Activated CD4-positive, alpha-beta memory T cell treated with anti-CD3 and anti-CD28 coated beads, Interleukin-2, amount 10 ng/mL, durations not matched to agents 7 days and 5 days (primary cell): ENCODE measurements at regions not wholly inside any gene's neighbourhood (a gene's known extent, or its start where the extent isn't known, plus 50 kb on each side); places are given as distances from the start of the nearest gene placed in this dataset.
"Not testable (repeated sequence)": the region's sequence is repeated elsewhere in the genome, so short reads cannot be mapped to it uniquely, and the experiment has no call there.

Experiments
- CTCF ChIA-PET: fragments of 350-600 bp; sonication (Branson Sonifier 250); formaldehyde crosslinking; loops from one replicate; lab custom pipeline; 2021; ENCODE audit warnings: antibody characterized with exemption, inconsistent platforms; lab: Charles Lee
- POLR2A ChIA-PET: fragments of 350-600 bp; sonication (Branson Sonifier 250); formaldehyde crosslinking; loops from one replicate; lab custom pipeline; 2021; ENCODE audit warnings: antibody characterized with exemption; lab: Charles Lee
- DNase-seq: peaks from one replicate; pipeline ENCODE4 v3.0.0-alpha.2; 2020
- H3K27ac Mint-ChIP-seq: one replicate; pipeline ENCODE4 v1.8.0; 2021; ENCODE audit warnings: mild to moderate bottlenecking, mixed read lengths
- H3K27me3 Mint-ChIP-seq: one replicate; pipeline ENCODE4 v1.8.0; 2021; ENCODE audit warnings: mixed read lengths
- H3K36me3 Mint-ChIP-seq: one replicate; pipeline ENCODE4 v1.8.0; 2021; ENCODE audit warnings: low read depth, mixed read lengths
- H3K4me1 Mint-ChIP-seq: one replicate; pipeline ENCODE4 v1.8.0; 2021; ENCODE audit warnings: mixed read lengths
- H3K4me3 Mint-ChIP-seq: one replicate; pipeline ENCODE4 v1.8.0; 2021; ENCODE audit warnings: mild to moderate bottlenecking, mixed read lengths
- H3K9me3 Mint-ChIP-seq: one replicate; pipeline ENCODE4 v1.8.0; 2021; ENCODE audit warnings: mixed read lengths

GRCh38 chr10:46154683-46155082 lies 108.6 kb upstream of the MSMB start:
- H3K27me3 Mint-ChIP-seq, H3K27ac Mint-ChIP-seq, DNase-seq, H3K9me3 Mint-ChIP-seq, H3K4me3 Mint-ChIP-seq, POLR2A ChIA-PET, CTCF ChIA-PET, H3K4me1 Mint-ChIP-seq, H3K36me3 Mint-ChIP-seq: not testable (repeated sequence)

GRCh38 chr10:46156866-46157265 lies 110.8 kb upstream of the MSMB start:
- H3K27me3 Mint-ChIP-seq, CTCF ChIA-PET, POLR2A ChIA-PET, H3K36me3 Mint-ChIP-seq, H3K4me3 Mint-ChIP-seq, DNase-seq, H3K4me1 Mint-ChIP-seq, H3K9me3 Mint-ChIP-seq, H3K27ac Mint-ChIP-seq: not testable (repeated sequence)

GRCh38 chr10:46169736-46170135 lies 117.1 kb upstream of the ANTXRL start:
- Mint-ChIP-seq H3K4me1 (no peaks in the 10 kb centered on the region), H3K27ac (no peak overlapping the region), H3K27me3 (peaks cover 9% of the 10 kb centered on the region), H3K4me3 (no peak overlapping the region), H3K9me3 (no peaks in the 10 kb centered on the region), H3K36me3 (no peaks in the 10 kb centered on the region)
- CTCF ChIA-PET: no interaction called here
- POLR2A ChIA-PET: no interaction called here
- DNase-seq: no peak

GRCh38 chr10:46170789-46171188 lies 116.0 kb upstream of the ANTXRL start:
- H3K4me3 Mint-ChIP-seq: no peak overlapping the region
- POLR2A ChIA-PET: no interaction called here
- CTCF ChIA-PET: interaction anchor here (0.5 kb wide), 1 partner anchor 591 kb away, joined by 3 read pairs; no protein-coding TSS in a partner anchor
- H3K9me3 Mint-ChIP-seq: no peaks in the 10 kb centered on the region
- DNase-seq: no peak
- H3K27ac Mint-ChIP-seq: no peak overlapping the region
- no peaks in the 10 kb centered on the region for H3K4me1 Mint-ChIP-seq
- no peaks in the 10 kb centered on the region for H3K36me3 Mint-ChIP-seq
- H3K27me3 Mint-ChIP-seq: peaks cover 9% of the 10 kb centered on the region

GRCh38 chr10:46171661-46172060 lies 115.1 kb upstream of the ANTXRL start:
- ChIA-PET POLR2A (no interaction called here), CTCF (no interaction called here)
- H3K27me3 Mint-ChIP-seq: peaks cover 9% of the 10 kb centered on the region

GRCh38 chr10:46175296-46175695 lies 111.5 kb upstream of the ANTXRL start:
- POLR2A ChIA-PET: no interaction called here
- no peaks in the 10 kb centered on the region for H3K27me3 Mint-ChIP-seq
- no peaks in the 10 kb centered on the region for H3K4me1 Mint-ChIP-seq
- no peak for DNase-seq
- no peaks in the 10 kb centered on the region for H3K9me3 Mint-ChIP-seq
- CTCF ChIA-PET: no interaction called here
- no peaks in the 10 kb centered on the region for H3K36me3 Mint-ChIP-seq
- no peak overlapping the region for H3K4me3 Mint-ChIP-seq
- no peak overlapping the region for H3K27ac Mint-ChIP-seq

More at GRCh38 chr10:46171661-46172060, 115.1 kb upstream of the ANTXRL start:
- Mint-ChIP-seq H3K4me3 (no peak overlapping the region), H3K36me3 (no peaks in the 10 kb centered on the region), H3K9me3 (no peaks in the 10 kb centered on the region), H3K27ac (no peak overlapping the region), H3K4me1 (no peaks in the 10 kb centered on the region)
- no peak for DNase-seq

GRCh38 chr10:46175831-46176230 lies 111.0 kb upstream of the ANTXRL start:
- POLR2A ChIA-PET: no interaction called here
- Mint-ChIP-seq H3K4me1 (no peaks in the 10 kb centered on the region), H3K27me3 (no peaks in the 10 kb centered on the region)

GRCh38 chr10:46187431-46187830 lies 99.4 kb upstream of the ANTXRL start:
- H3K4me3 Mint-ChIP-seq, H3K27ac Mint-ChIP-seq, H3K9me3 Mint-ChIP-seq, H3K36me3 Mint-ChIP-seq, H3K27me3 Mint-ChIP-seq, CTCF ChIA-PET, DNase-seq, H3K4me1 Mint-ChIP-seq: not testable (repeated sequence)
- POLR2A ChIA-PET: interaction anchor here (0.6 kb wide), 1 partner anchor 98 kb away, joined by 3 read pairs; no protein-coding TSS in a partner anchor

More at GRCh38 chr10:46175831-46176230, 111.0 kb upstream of the ANTXRL start:
- Mint-ChIP-seq H3K9me3 (no peaks in the 10 kb centered on the region), H3K4me3 (no peak overlapping the region), H3K36me3 (no peaks in the 10 kb centered on the region), H3K27ac (no peak overlapping the region)
- CTCF ChIA-PET: no interaction called here
- no peak for DNase-seq

- no peaks in the 10 kb centered on the region for H3K4me1 Mint-ChIP-seq
- CTCF ChIA-PET: no interaction called here
- H3K27me3 Mint-ChIP-seq: no peaks in the 10 kb centered on the region
- POLR2A ChIA-PET: no interaction called here
- no peak overlapping the region for H3K4me3 Mint-ChIP-seq
- H3K9me3 Mint-ChIP-seq: no peaks in the 10 kb centered on the region
- no peak for DNase-seq
- H3K27ac Mint-ChIP-seq: no peak overlapping the region
- H3K36me3 Mint-ChIP-seq: no peaks in the 10 kb centered on the region
These were observed 89.7 kb upstream of the ANTXRL start for GRCh38 chr10:46197050-46197449.

GRCh38 chr10:46198516-46198915 lies 88.3 kb upstream of the ANTXRL start:
- H3K4me3 Mint-ChIP-seq: no peak overlapping the region
- no peaks in the 10 kb centered on the region for H3K36me3 Mint-ChIP-seq
- no peaks in the 10 kb centered on the region for H3K27me3 Mint-ChIP-seq
- no peak overlapping the region for H3K27ac Mint-ChIP-seq
- ChIA-PET POLR2A (no interaction called here), CTCF (no interaction called here)
- DNase-seq: no peak
- H3K4me1 Mint-ChIP-seq: no peaks in the 10 kb centered on the region
- no peaks in the 10 kb centered on the region for H3K9me3 Mint-ChIP-seq

GRCh38 chr10:46202405-46202804 lies 84.4 kb upstream of the ANTXRL start:
- H3K27me3 Mint-ChIP-seq, H3K4me1 Mint-ChIP-seq, H3K9me3 Mint-ChIP-seq, DNase-seq, POLR2A ChIA-PET, H3K4me3 Mint-ChIP-seq, H3K27ac Mint-ChIP-seq, H3K36me3 Mint-ChIP-seq: not testable (repeated sequence)
- CTCF ChIA-PET: interaction anchor here (0.7 kb wide), 1 partner anchor 27 kb away, joined by 3 read pairs; no protein-coding TSS in a partner anchor

GRCh38 chr10:46204482-46205102 lies 82.2 kb upstream of the ANTXRL start:
- H3K4me3 Mint-ChIP-seq, H3K9me3 Mint-ChIP-seq, CTCF ChIA-PET, H3K27me3 Mint-ChIP-seq, H3K4me1 Mint-ChIP-seq, POLR2A ChIA-PET, H3K36me3 Mint-ChIP-seq, H3K27ac Mint-ChIP-seq, DNase-seq: not testable (repeated sequence)

- H3K36me3 Mint-ChIP-seq, H3K4me3 Mint-ChIP-seq, CTCF ChIA-PET: not testable (repeated sequence)
These were observed 76.4 kb upstream of the ANTXRL start for GRCh38 chr10:46210427-46210826.

GRCh38 chr10:46215426-46215825 lies 71.4 kb upstream of the ANTXRL start:
- CTCF ChIA-PET: no interaction called here
- Mint-ChIP-seq H3K4me1 (peaks cover 21% of the 10 kb centered on the region), H3K27me3 (no peaks in the 10 kb centered on the region), H3K9me3 (no peaks in the 10 kb centered on the region), H3K27ac (no peak overlapping the region), H3K4me3 (no peak overlapping the region), H3K36me3 (peaks cover 9% of the 10 kb centered on the region)
- POLR2A ChIA-PET: no interaction called here
- no peak for DNase-seq

More at GRCh38 chr10:46210427-46210826, 76.4 kb upstream of the ANTXRL start:
- H3K27ac Mint-ChIP-seq, H3K4me1 Mint-ChIP-seq, DNase-seq, H3K9me3 Mint-ChIP-seq, H3K27me3 Mint-ChIP-seq, POLR2A ChIA-PET: not testable (repeated sequence)
